ENCODE measurements at regions not wholly inside any gene's neighbourhood (a gene's known extent, or its start where the extent isn't known, plus 50 kb on each side); places are given as distances from the start of the nearest gene placed in this dataset.

- no peak for DNase-seq (ENCODE audit: low read depth in 2 of 2)
Observed at GRCh38 chrX:20325786-20326388, 59.2 kb upstream of the RPS6KA3 start.

GRCh38 chrX:20322887-20323286 lies 56.2 kb upstream of the RPS6KA3 start:
- DNase-seq (ENCODE audit: low read depth in 2 of 2), result no peak

- no peak for DNase-seq (ENCODE audit: low read depth in 2 of 2)
Observed at GRCh38 chrX:20320461-20321159, 53.9 kb upstream of the RPS6KA3 start.

- no peak for DNase-seq (ENCODE audit: low read depth in 2 of 2)
Observed at GRCh38 chrX:20319054-20319453, 52.3 kb upstream of the RPS6KA3 start.

- no peak for DNase-seq (ENCODE audit: low read depth in 2 of 2)
Observed at GRCh38 chrX:20317873-20318272, 51.2 kb upstream of the RPS6KA3 start.

Data from activated CD4-positive, alpha-beta T cell treated with anti-CD3 and anti-CD28 coated beads for 24 hours (primary cell).